Lung (tissue), 11 donors: ENCODE measurements at regions not wholly inside any gene's neighbourhood (a gene's known extent, or its start where the extent isn't known, plus 50 kb on each side); places are given as distances from the start of the nearest gene placed in this dataset.
A peak's percentile ranks its signal among the peaks of the same experiment; 100 is the strongest.

Source experiments
- ATAC-seq: fragments of 200-7000 bp; cut with Tn5 transposase; one replicate; pipeline ENCODE4 v1.9.1; 2020; ENCODE audit warnings: moderate number of reproducible peaks; ENCODE audit not compliant: insufficient read depth, low FRiP score
- DNase-seq, 3 donors: peaks; one replicate each; pipeline ENCODE4 v3.0.0-alpha.2; 2013 to 2017
- H3K27ac ChIP-seq, 2 donors: one replicate each; pipeline ENCODE4 v1.5.1; 2013; ENCODE audit warnings: mild to moderate bottlenecking in 2 of 2, moderate library complexity in 2 of 2, control low read depth in 1 of 2, inconsistent platforms in 1 of 2, low read depth in 1 of 2, low read length in 1 of 2
- H3K27me3 ChIP-seq, 3 donors: one replicate each; pipeline ENCODE4 v1.5.1; 2013; ENCODE audit warnings: low read length in 2 of 3; ENCODE audit not compliant: control insufficient read depth in 3 of 3, insufficient read depth in 3 of 3
- H3K36me3 ChIP-seq, 4 donors: one replicate each; pipeline ENCODE4 v1.5.1; 2013; ENCODE audit warnings: low read length in 4 of 4, mild to moderate bottlenecking in 1 of 4, moderate library complexity in 1 of 4; ENCODE audit not compliant: control insufficient read depth in 4 of 4, insufficient read depth in 4 of 4
- H3K4me1 ChIP-seq, 5 donors: one replicate each; pipeline ENCODE4 v1.5.1; 2013; ENCODE audit warnings: low read length in 5 of 5, mild to moderate bottlenecking in 2 of 5, moderate library complexity in 1 of 5; ENCODE audit not compliant: control insufficient read depth in 5 of 5, insufficient read depth in 5 of 5
- H3K4me3 ChIP-seq: one replicate; pipeline ENCODE4 v1.5.1; 2013; ENCODE audit warnings: mild to moderate bottlenecking, control low read depth, moderate library complexity
- H3K9ac ChIP-seq, 2 donors: one replicate each; pipeline ENCODE4 v1.5.1; 2013; ENCODE audit warnings: low read length in 2 of 2, control low read depth in 1 of 2; ENCODE audit not compliant: insufficient read depth in 1 of 2
- H3K9me3 ChIP-seq, 4 donors: one replicate each; pipeline ENCODE4 v1.5.1; 2013; ENCODE audit warnings: low read length in 3 of 4, mild to moderate bottlenecking in 1 of 4, moderate library complexity in 1 of 4; ENCODE audit not compliant: control insufficient read depth in 4 of 4, insufficient read depth in 3 of 4
- CTCF ChIP-seq: IDR thresholded peaks from 2 replicates; pipeline ENCODE4 v1.5.1; 2012; ENCODE audit warnings: mild to moderate bottlenecking; ENCODE audit errors: control extremely low read depth, extremely low read depth
- WGBS, 2 donors: extraction: QIAGEN DNeasy Blood & Tissue Kit; methylation state at CpG; one replicate each; pipeline ENCODE4 v1.1.7; 2013; 5-methylcytosine and 5-hydroxymethylcytosine counted together
- donor health status: control.
- donor health status: control.
- donor health status: Bipolar disorder and iron deficiency.
- donor health status: healthy.
- donor health status: DM: yes; HTN: yes; CAD: no.

DNA sequence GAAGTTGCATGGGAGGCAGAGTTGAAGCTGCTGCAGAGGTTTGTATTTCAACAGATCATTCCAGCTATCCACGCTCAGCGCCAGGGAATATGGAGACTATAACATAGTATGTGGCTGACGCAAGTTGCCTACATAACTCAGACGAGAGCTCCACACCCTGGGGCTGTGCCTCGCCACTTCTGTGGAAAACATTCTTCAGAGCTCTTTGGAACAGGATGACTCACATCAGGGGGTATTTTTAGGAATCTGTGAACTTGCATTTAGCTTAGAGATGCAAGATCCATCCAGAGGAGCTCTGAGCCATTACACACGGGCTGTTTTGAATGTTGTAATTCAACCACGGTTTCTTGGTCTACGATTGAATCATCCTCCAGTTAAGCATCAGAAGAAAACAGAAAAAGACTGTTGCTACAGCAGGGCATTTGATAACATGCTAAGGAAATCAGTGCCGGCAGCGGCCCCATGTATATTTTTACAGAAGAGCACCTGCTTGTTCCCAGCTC is 481.5 kb upstream of the AKR1E2 start:
- TF ChIP-seq CTCF, result no peak
- peaks cover 0 to 31% (median 5%) of the 10 kb centered on the region in 5 donors for H3K4me1 ChIP-seq
- no peak overlapping the region for H3K9ac ChIP-seq
- ATAC-seq (peak; percentile 87), DNase-seq (peak; percentile 30 to 48 (median 44))
- H3K36me3 ChIP-seq, result no peaks in the 10 kb centered on the region
- H3K27me3 ChIP-seq, result no peaks in the 10 kb centered on the region
- no peak overlapping the region for H3K4me3 ChIP-seq
- H3K9me3 ChIP-seq, result no peaks in the 10 kb centered on the region
- peak overlapping the region; percentile 68 to 76 for H3K27ac ChIP-seq
- 44 to 73% methylated on average over 10 of the region's 10 CpGs for WGBS, 2 donors

DNA sequence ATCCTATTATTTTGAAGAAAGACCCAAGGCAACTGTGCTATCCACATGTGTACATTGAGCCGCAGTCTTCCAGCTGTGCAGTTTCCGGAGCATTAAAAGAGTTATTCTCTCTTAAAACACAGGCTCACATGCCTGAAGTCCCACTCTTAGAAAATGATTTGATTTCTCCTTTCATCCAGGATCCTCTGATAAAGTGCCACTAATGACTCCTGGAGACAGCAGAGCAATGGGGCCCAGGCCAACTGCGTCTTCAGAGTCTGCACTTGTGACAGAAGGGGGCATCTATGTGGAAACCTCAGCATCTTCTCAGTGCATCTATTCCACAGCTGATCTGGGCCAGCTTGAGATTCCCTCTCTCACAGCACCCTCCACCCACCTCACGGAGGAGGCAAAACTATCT is 482.1 kb upstream of the AKR1E2 start:
- peak; percentile 39 to 79 (median 62) for DNase-seq
- no peak for TF ChIP-seq CTCF
- H3K27me3 ChIP-seq, result no peaks in the 10 kb centered on the region
- no peak overlapping the region for H3K9ac ChIP-seq
- ATAC-seq, result no peak
- H3K4me1 ChIP-seq, result peaks cover 0 to 31% (median 5%) of the 10 kb centered on the region in 5 donors
- H3K36me3 ChIP-seq, result no peaks in the 10 kb centered on the region
- H3K27ac ChIP-seq, result peak overlapping the region; percentile 26 to 64
- no peak overlapping the region for H3K4me3 ChIP-seq
- H3K9me3 ChIP-seq, result no peaks in the 10 kb centered on the region
- WGBS, 2 donors, result 89 to 90% methylated on average over 4 of the region's 4 CpGs

- Histone ChIP-seq H3K27me3 (no peaks in the 10 kb centered on the region), H3K36me3 (no peaks in the 10 kb centered on the region), H3K27ac (no peak overlapping the region), H3K4me1 (peaks cover 0 to 31% (median 5%) of the 10 kb centered on the region in 5 donors), H3K9ac (no peak overlapping the region), H3K4me3 (no peak overlapping the region), H3K9me3 (no peaks in the 10 kb centered on the region)
- no peak for TF ChIP-seq CTCF
- no peak for DNase-seq
- 88 to 96% methylated on average over 6 of the region's 6 CpGs for WGBS, 2 donors
- no peak for ATAC-seq
Measured at GRCh38 chr10:4343091-4343490, 482.9 kb upstream of the AKR1E2 start.

- ATAC-seq, result no peak
- WGBS, 2 donors, result 96 to 97% methylated on average over 3 of the region's 3 CpGs
Measured at GRCh38 chr10:4338768-4339167, 487.2 kb upstream of the AKR1E2 start.

More at GRCh38 chr10:4338768-4339167, 487.2 kb upstream of the AKR1E2 start:
- TF ChIP-seq CTCF, result no peak
- no peak for DNase-seq
- Histone ChIP-seq H3K27ac (no peak overlapping the region), H3K9ac (no peak overlapping the region), H3K9me3 (peaks cover 0 to 3% (median under 1%) of the 10 kb centered on the region in 4 donors), H3K4me1 (peaks cover 0 to 9% (median 0%) of the 10 kb centered on the region in 5 donors), H3K27me3 (no peaks in the 10 kb centered on the region), H3K36me3 (no peaks in the 10 kb centered on the region), H3K4me3 (no peak overlapping the region)
